Hepatocyte (in vitro differentiated cells): ENCODE measurements at regions not wholly inside any gene's neighbourhood (a gene's known extent, or its start where the extent isn't known, plus 50 kb on each side); places are given as distances from the start of the nearest gene placed in this dataset.
"Not testable (repeated sequence)": the region's sequence is repeated elsewhere in the genome, so short reads cannot be mapped to it uniquely, and the experiment has no call there.

Source experiments
- DNase-seq: peaks from one replicate; pipeline ENCODE4 v3.0.0-alpha.2; 2016; ENCODE audit warnings: low spot score
- H2AFZ ChIP-seq: fragments of 200-600 bp; sonication (generic); 2 replicates; pipeline ENCODE4 v1.6.0; 2016; ENCODE audit warnings: antibody characterized with exemption, mild to moderate bottlenecking
- H3K27ac ChIP-seq: fragments of 200-600 bp; sonication (generic); 2 replicates; pipeline ENCODE4 v1.5.1; 2016; ENCODE audit warnings: mild to moderate bottlenecking
- H3K27me3 ChIP-seq: fragments of 200-600 bp; sonication (generic); 2 replicates; pipeline ENCODE4 v1.6.1; 2016
- H3K36me3 ChIP-seq: fragments of 200-600 bp; sonication (generic); replicated peaks from 2 replicates; pipeline ENCODE4 v1.5.1; 2016; ENCODE audit warnings: low read depth; ENCODE audit not compliant: insufficient read depth
- H3K4me1 ChIP-seq: fragments of 200-600 bp; sonication (generic); 2 replicates; pipeline ENCODE4 v1.5.1; 2016; ENCODE audit warnings: mild to moderate bottlenecking, moderate library complexity; ENCODE audit not compliant: insufficient read depth
- H3K4me2 ChIP-seq: fragments of 200-600 bp; sonication (generic); 2 replicates; pipeline ENCODE4 v1.6.0; 2016
- H3K4me3 ChIP-seq: fragments of 200-600 bp; sonication (generic); 2 replicates; pipeline ENCODE4 v1.5.1; 2016; ENCODE audit warnings: mild to moderate bottlenecking
- H3K79me2 ChIP-seq: fragments of 200-600 bp; sonication (generic); 2 replicates; pipeline ENCODE4 v1.6.0; 2017; ENCODE audit warnings: mild to moderate bottlenecking
- H3K9me2 ChIP-seq: fragments of 200-600 bp; sonication (generic); replicated peaks from 2 replicates; pipeline ENCODE4 v1.6.0; 2017; ENCODE audit warnings: mild to moderate bottlenecking; ENCODE audit not compliant: insufficient read depth
- H3K9me3 ChIP-seq: fragments of 200-600 bp; sonication (generic); 2 replicates; pipeline ENCODE4 v1.5.1; 2016; ENCODE audit warnings: low read depth, mild to moderate bottlenecking
- H4K20me1 ChIP-seq: fragments of 200-600 bp; sonication (generic); 2 replicates; pipeline ENCODE4 v1.6.0; 2016; ENCODE audit warnings: mild to moderate bottlenecking; ENCODE audit not compliant: insufficient read depth, poor library complexity, severe bottlenecking
- CTCF ChIP-seq: fragments of 200-600 bp; sonication (generic); IDR thresholded peaks from 2 replicates; pipeline ENCODE4 v1.5.1; 2016; ENCODE audit warnings: antibody characterized with exemption, mild to moderate bottlenecking; ENCODE audit not compliant: poor library complexity
- EZH2 ChIP-seq: fragments of 200-600 bp; sonication (generic); IDR thresholded peaks from 2 replicates; pipeline ENCODE4 v1.6.1; 2016; ENCODE audit warnings: antibody characterized with exemption, mild to moderate bottlenecking, borderline replicate concordance
- EZH2phosphoT487 ChIP-seq: fragments of 200-600 bp; sonication (generic); IDR thresholded peaks from one replicate; pipeline ENCODE4 v1.6.1; 2018; ENCODE audit warnings: antibody characterized with exemption, mild to moderate bottlenecking, low read depth, moderate library complexity; ENCODE audit not compliant: unreplicated experiment, severe bottlenecking
- WGBS: methylation state at CpG from one replicate; pipeline ENCODE4 v1.1.6; 2016; ENCODE audit warnings: low lambda C conversion rate; ENCODE audit errors: missing lambda C conversion rate; 5-methylcytosine and 5-hydroxymethylcytosine counted together

DNA sequence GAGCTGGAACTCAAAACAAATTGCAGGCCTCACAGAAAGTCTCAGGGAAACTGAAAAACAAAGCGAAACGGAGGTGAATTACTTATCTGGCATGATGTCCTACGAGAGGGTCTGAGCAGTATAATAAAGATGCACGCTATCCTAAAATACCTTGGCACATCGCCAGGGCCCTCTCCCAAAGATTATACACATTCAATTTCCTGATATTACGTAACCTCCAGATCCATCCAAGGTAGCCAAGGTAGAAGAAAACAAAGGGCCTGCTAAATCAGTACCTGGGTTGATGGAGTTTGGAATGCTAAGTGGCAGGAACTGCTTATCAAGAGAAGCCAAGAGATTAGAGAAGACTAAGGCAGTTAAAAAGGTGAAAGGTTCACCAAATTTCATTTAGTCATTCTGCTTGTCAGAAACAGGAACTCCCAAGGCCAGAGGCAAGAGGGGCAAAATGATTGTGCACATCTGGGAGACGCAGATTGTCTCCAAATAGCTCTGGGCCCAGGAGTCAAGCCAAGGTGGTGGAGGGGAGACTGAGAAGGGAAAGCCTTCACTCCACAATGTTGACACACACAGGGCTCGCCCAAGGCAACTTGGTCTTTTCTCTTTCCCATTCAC, 236.8 kb upstream of the ATP5MC3 start:
- no peak overlapping the region for H3K27ac ChIP-seq
- H3K4me1 ChIP-seq, result no peaks in the 10 kb centered on the region
- DNase-seq, result peak; percentile 6
- no peak overlapping the region for H3K4me3 ChIP-seq
- TF ChIP-seq EZH2phosphoT487 (no peak), EZH2 (no peak), CTCF (no peak)
- no peaks in the 10 kb centered on the region for H3K9me3 ChIP-seq
- no peaks in the 10 kb centered on the region for H3K36me3 ChIP-seq
- H3K9me2 ChIP-seq, result no peaks in the 10 kb centered on the region
- WGBS, result 59% methylated on average over 8 of the region's 8 CpGs
- H3K79me2 ChIP-seq, result no peaks in the 10 kb centered on the region
- no peak overlapping the region for H2AFZ ChIP-seq
- H3K4me2 ChIP-seq, result no peak overlapping the region
- H4K20me1 ChIP-seq, result no peaks in the 10 kb centered on the region
- no peaks in the 10 kb centered on the region for H3K27me3 ChIP-seq

DNA sequence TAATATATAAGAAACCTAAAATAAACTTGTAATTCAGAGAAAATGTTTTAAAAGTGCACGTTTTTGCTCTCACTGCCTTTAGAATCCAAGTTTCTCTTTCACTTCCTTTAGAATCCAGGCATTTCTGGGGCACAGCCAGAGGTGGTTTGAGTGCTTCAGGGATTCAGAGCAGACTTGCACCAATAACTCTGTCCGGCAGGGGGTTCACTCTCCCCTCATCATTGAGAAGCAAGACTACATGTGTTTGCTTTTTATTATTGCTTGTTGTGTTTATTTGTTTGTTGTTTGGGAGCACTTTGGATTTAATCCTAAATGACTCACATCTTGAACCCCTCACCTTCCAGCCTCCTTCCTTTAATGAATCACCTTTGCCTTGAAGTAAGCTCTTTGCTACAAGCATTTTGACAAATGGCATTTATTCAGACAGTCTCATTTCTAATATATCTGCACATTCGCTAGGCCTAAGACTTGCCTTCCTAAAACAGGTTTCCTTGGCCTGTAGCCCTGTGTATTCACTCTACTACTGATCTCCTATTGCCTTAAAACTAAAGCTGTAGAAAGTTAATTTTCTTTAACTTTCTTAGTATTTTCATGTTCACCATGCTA, 233.5 kb upstream of the ATP5MC3 start:
- no peaks in the 10 kb centered on the region for H3K9me2 ChIP-seq
- TF ChIP-seq CTCF (peak; percentile 63), EZH2 (no peak), EZH2phosphoT487 (no peak)
- H3K4me3 ChIP-seq, result no peak overlapping the region
- no peak overlapping the region for H3K27ac ChIP-seq
- peak overlapping the region; percentile 61 for H3K4me2 ChIP-seq
- no peaks in the 10 kb centered on the region for H3K4me1 ChIP-seq
- H2AFZ ChIP-seq, result peak overlapping the region; percentile 53
- H3K27me3 ChIP-seq, result no peaks in the 10 kb centered on the region
- peak; percentile 82 for DNase-seq
- no peaks in the 10 kb centered on the region for H3K79me2 ChIP-seq
- no peaks in the 10 kb centered on the region for H3K36me3 ChIP-seq
- WGBS, result 37% methylated on average over 3 of the region's 3 CpGs
- no peaks in the 10 kb centered on the region for H4K20me1 ChIP-seq
- H3K9me3 ChIP-seq, result no peaks in the 10 kb centered on the region

- WGBS, result 82% methylated on average over 5 of the region's 5 CpGs
These were observed 232.8 kb upstream of the ATP5MC3 start for GRCh38 chr2:175414191-175414881.

DNA sequence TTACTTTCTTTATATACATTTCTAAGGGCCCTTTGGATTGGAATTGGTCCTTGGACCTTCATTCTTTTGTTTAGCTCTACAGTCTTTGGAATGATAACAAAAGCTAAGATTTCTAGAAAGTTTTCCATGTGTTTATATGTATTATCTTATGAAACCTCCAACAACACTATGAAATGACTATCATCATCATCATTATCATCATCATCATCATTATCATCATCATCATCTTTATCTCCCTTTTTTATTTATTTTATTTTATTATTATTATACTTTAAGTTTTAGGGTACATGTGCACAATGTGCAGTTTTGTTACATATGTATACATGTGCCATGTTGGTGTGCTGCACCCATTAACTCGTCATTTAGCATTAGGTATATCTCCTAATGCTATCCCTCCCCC, 229.4 kb upstream of the ATP5MC3 start:
- H4K20me1 ChIP-seq, H2AFZ ChIP-seq, H3K4me3 ChIP-seq, H3K27me3 ChIP-seq, DNase-seq, H3K4me1 ChIP-seq, H3K36me3 ChIP-seq, H3K4me2 ChIP-seq, H3K27ac ChIP-seq, H3K79me2 ChIP-seq, H3K9me2 ChIP-seq, H3K9me3 ChIP-seq: not testable (repeated sequence)
- 80% methylated on average over 1 of the region's 1 CpG for WGBS

More at GRCh38 chr2:175414191-175414881, 232.8 kb upstream of the ATP5MC3 start:
- no peak for DNase-seq
- H2AFZ ChIP-seq, result peak overlapping the region; percentile 53
- no peaks in the 10 kb centered on the region for H3K4me1 ChIP-seq
- H3K27me3 ChIP-seq, result no peaks in the 10 kb centered on the region
- no peak overlapping the region for H3K27ac ChIP-seq
- peak overlapping the region; percentile 61 for H3K4me2 ChIP-seq
- no peak overlapping the region for H3K4me3 ChIP-seq
- no peaks in the 10 kb centered on the region for H3K36me3 ChIP-seq
- H3K79me2 ChIP-seq, result no peaks in the 10 kb centered on the region
- no peaks in the 10 kb centered on the region for H3K9me3 ChIP-seq
- TF ChIP-seq EZH2phosphoT487 (no peak), CTCF (no peak), EZH2 (no peak)
- H3K9me2 ChIP-seq, result no peaks in the 10 kb centered on the region
- no peaks in the 10 kb centered on the region for H4K20me1 ChIP-seq
